CD4-positive, alpha-beta T cell treated with Interleukin-10 for 1 hour (primary cell): ENCODE measurements at regions not wholly inside any gene's neighbourhood (a gene's known extent, or its start where the extent isn't known, plus 50 kb on each side); places are given as distances from the start of the nearest gene placed in this dataset.
"Not testable (repeated sequence)": the region's sequence is repeated elsewhere in the genome, so short reads cannot be mapped to it uniquely, and the experiment has no call there.

ENCODE experiments used
- DNase-seq: peaks from one replicate; pipeline ENCODE4 v3.0.0-alpha.2; 2020

DNA sequence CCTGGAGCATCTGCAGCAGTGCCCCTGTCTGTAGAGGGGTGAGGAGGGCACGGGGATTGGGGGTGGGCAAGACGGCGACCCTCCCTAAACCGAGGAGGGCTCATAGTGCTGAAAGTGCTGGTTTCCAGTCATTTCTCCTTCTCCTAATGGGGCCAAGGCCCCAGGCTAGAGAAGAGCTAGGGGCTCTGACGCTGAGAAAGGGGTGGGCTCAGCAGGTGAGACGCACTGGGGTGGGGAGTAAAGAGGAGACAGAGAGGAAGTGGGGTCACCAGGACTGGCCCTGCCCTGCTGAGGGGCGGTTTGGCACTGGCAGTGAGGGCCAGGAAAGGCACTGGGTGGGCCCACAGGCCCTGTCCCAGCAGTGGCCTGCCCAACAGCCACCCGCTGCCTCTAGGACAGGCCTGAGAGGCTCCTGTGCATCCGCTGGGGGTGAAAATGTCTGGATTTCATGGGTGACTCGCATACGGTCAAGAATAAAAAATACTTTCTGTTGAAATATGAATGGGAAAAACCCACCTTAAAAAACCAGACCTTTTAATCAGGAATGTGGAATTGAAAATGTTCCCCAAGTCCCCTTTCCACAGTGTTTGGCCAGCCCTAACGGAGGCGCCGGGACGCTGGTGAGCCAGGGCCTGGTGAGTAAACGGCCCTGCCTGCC is 122.4 kb upstream of the SMURF2 start:
- DNase-seq, result no peak

GRCh38 chr17:64783556-64784352 is 121.6 kb upstream of the SMURF2 start:
- DNase-seq, result no peak

GRCh38 chr17:64783031-64783461 is 120.9 kb upstream of the SMURF2 start:
- no peak for DNase-seq

- DNase-seq, result no peak
These were observed 119.9 kb upstream of the SMURF2 start for GRCh38 chr17:64781810-64782555.

DNA sequence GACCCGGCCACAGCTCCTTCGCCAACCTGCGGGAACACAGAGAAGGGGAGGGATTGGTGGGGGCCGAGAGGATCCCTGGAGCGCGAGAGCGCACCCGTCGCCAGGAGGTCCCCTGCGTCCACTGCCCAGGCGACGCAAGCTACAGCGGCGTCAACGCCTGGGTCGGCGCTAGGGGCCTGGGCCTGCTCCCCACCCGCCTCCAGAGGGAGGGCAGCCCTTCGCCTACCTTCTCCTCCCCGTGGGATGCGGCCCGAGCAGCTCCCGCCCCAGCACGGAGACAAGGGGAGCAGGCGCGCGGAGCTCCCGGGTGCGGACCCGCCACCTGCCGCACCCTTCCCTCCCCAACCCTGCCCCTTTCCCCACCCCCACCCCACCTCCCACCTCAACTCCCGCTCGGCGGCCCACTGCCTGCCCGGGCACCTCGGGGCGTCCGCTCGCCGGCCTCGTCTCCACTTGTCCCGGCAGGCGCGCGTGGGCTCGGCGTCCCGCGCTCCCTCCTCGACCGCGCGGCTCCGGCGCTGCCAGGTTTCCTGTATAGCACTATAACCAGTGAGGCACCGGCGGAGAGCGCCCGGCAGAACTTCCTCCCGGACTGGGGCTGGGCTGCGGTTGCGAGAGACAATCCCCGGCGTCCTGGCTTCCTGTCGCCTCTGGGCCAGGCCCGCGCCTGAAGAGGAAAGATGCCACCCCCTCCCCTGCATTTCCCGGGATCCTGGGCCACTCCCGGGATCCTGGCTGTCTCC is 119.1 kb upstream of the SMURF2 start:
- DNase-seq, result peak; percentile 65

DNA sequence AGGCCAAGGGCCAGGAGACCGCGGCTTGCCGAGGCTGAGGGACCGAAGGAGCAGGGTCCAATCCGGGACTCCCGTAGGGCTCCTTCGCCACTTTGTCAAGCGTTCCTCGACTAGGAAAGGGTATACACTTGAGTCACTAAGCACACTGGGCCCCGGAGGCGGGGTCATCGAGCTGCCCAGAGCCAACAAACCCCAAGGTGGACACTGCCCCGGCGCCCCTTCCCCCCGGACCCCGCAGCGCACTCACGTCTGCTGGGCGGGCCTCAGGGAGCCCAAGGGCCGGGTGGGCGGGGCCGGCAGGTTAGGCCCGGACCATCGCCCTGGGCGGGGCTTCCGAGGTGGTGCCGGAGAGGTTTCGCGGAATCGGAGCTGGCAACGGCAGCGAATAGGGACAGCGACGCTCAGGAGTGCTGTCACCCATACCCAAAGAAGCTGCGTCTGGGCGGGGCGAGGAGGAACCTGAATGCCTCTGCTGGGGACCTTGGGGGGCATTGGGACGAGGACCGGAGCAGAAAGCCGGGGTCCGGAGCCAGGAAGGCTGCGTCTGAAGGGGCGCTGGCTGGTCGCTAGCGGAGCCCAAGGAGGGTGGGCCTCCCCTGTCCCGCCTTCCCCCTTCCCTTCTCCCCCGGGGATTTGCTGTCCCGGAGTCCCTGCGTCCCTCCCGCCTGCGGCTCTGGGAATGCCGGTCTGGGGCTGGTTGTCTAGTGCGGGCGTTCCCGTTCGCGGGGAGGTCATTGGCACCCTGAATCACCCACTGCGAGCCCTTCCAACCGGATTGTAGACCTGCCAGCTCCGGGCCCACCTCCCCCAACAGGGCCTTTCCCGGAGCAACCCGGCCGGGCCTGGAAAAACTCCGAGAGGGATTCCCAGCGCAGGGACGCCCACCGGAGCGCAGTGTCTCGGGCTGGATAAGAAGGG is 118.2 kb upstream of the SMURF2 start:
- peak; percentile 87 for DNase-seq

DNA sequence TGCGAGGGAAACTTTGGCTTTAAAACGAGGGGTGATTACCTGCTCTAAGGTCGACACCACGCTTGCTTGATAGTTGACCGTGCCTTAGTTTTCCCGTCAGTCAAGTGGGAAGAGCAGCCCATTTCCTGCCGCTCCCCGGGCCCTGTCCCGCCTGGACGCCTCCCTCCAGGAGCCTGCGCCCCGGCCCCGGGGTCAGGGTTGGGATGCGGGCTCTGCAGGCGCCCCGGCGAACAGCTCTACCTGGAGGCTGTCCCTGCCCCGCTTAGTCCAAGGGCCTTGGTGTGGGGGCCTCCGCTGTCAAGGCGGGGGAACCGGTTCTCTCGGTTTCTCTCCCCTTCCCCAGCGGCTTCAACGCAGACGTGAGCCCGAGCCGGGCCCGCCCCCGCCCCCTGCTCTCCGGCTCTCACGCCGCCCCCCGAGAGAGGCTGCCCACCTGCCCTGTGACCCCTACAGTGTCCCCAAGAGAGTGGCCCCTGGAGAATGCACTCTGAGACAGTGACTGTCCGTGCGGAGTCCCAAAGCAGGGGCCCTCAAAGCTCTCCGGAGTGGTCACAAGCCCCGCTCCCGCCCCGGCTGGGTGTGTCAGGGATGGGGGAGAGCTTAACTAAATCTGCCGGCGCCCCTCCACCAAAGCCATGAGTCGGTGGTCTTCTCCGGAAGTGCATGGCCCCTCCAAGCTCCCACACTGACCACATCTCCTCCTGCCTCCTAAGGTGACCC is 117.4 kb upstream of the SMURF2 start:
- DNase-seq, result no peak

GRCh38 chr17:64779098-64779375 is 116.9 kb upstream of the SMURF2 start:
- not testable (repeated sequence) for DNase-seq

DNA sequence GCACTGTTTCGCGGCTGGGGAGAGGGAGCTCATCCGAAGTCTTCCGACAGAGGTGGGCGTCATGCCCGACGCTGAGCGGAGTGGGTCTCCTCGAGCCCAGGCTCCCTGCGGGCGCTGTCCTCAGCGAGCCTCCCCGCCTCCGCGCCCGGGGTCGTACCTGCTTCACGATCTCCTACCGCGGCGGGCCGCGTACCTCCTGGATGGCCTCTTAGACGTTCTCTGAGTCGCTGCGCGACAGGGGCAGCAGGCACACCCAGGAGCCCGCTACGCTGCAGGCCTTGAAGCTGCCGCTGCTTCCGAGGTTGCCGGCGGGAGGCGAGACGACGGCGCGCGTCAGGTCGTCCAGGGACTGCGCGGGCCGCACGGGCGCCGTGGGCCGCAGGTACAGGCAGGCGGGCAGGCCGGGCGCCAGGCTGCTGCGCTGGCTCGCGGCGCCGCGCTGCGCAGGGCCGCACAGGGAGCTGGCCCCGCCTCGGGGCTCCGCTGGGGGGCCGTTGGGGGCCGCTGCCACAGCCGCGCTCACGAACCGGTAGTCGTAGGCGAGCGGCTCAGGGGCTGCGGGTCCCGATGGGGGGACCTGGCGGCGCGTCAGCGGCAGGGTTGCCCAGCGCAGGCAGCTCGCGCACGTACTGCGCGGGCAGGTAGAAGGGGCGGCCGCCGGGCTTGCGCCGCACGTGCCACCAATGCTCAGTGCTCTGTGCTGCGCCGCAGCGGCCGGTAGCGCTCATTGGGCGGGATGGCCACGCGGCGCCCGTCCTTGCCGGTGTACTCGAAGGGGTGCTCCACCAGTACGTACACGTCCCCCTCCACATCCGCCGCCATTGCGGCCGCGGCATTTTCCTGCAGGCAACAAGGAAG is 116.4 kb upstream of the SMURF2 start:
- DNase-seq, result peak; percentile 24

DNA sequence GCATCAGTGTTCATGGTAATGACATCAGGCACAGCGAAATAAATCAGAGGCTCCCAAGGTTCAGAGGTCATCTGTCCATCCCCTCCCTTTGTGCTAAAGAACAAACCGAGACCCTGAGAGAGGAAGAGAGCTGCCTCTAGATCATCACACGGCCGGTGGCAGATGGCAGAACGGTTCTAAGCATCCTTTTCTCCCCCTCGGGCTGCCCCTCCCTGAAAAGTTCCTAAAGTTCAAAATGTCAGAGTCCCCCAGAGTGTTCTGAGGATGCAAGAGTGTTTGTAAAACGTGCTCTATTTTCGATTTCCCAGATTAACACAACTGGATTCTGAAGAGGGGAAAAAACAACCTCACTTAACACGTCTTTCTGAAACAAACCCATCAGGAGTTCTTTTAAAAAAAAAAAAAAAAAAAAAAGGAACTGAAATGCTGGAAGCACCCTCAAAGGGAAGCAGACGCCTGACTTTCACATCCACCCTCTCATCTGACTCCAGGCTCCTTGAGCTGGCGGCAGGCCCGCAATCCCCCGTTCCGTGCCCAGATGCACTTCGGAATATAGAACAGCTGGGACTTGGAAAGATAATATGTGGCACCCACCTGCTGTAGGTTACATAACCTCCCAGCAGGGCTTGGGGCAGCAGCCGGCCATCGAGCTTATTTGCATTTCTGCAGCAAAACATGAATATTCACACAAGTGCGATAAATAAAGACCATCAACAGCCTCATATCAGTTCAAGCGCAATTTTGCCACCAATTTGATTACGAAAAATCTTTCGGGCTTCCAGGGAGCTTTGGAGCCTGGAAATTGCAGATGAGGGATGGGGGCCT is 115.5 kb upstream of the SMURF2 start:
- no peak for DNase-seq

GRCh38 chr17:64776720-64777414 is 114.8 kb upstream of the SMURF2 start:
- DNase-seq, result peak; percentile 77

- no peak for DNase-seq
These were observed 113.8 kb upstream of the SMURF2 start for GRCh38 chr17:64775701-64776570.

GRCh38 chr17:64774888-64775540 is 112.9 kb upstream of the SMURF2 start:
- no peak for DNase-seq

GRCh38 chr17:64773836-64774761 is 112.0 kb upstream of the SMURF2 start:
- no peak for DNase-seq

GRCh38 chr17:64773386-64773835 is 111.3 kb upstream of the SMURF2 start:
- DNase-seq, result no peak

DNA sequence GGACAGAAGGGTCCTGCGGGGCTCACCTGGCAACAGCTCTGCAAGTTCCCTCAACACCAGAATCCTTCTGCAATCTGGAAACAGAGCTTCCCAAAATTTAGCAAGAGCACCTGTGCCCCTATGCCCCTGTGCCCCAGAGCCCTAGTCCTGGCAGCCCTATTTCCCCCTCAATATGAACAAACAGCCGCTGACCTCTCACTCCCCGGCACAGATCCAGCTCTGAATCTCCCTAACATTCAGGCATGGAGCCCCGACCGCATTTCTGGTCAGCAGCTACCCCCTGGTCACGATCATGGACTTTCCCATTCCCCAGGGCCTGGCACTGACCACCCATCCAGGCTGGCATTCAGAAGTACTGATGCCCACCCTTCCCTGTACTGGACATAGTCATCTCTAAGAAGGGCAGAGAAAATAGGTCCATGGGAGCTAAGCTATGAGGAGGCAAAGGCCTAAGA is 110.8 kb upstream of the SMURF2 start:
- no peak for DNase-seq
